GM23248 (cell line): ENCODE measurements at regions not wholly inside any gene's neighbourhood (a gene's known extent, or its start where the extent isn't known, plus 50 kb on each side); places are given as distances from the start of the nearest gene placed in this dataset.

Experiments used
- EZH2 ChIP-seq: fragments of 200-600 bp; sonication (generic); IDR thresholded peaks from 2 replicates; pipeline ENCODE4 v1.6.1; 2018; ENCODE audit warnings: antibody characterized with exemption, mild to moderate bottlenecking; ENCODE audit not compliant: insufficient read depth, poor library complexity, severe bottlenecking
- EZH2phosphoT487 ChIP-seq: fragments of 200-600 bp; sonication (generic); IDR thresholded peaks from 2 replicates; pipeline ENCODE4 v1.6.1; 2018; ENCODE audit warnings: antibody characterized with exemption, moderate library complexity, mild to moderate bottlenecking, low read depth; ENCODE audit not compliant: insufficient read depth

DNA sequence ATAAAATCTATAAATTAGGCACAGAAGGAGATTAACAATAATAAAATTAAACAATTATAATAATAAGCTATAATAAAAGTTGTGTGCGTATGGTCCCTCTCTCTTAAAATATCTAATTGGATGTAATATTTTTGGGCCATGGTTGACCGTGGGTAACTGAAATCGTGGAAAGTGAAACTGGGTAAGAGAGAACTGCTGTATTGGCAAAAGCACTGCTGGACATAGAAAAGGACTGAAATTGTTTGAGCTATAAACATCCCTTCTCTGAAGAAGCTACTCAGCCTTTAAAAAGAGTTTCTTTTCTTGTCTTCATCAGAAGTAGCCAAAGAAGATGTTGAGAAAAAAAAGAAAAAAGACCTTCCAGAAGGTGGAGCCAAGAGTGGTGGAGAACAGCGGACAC, 379.4 kb downstream of the ZNF521 start:
- TF ChIP-seq EZH2 = no peak
- TF ChIP-seq EZH2phosphoT487 = no peak
